Dedifferentiated amniotic fluid mesenchymal stem cell (primary cell): ENCODE measurements at regions not wholly inside any gene's neighbourhood (a gene's known extent, or its start where the extent isn't known, plus 50 kb on each side); places are given as distances from the start of the nearest gene placed in this dataset.

Source experiments
- DNase-seq: peaks from one replicate; pipeline ENCODE4 v3.0.0-alpha.2; 2016; ENCODE audit errors: extremely low spot score

GRCh38 chr4:73929278-73929677, 52.5 kb downstream of the PF4 start:
- no peak for DNase-seq

GRCh38 chr4:73923631-73923937, 54.4 kb downstream of the CXCL1 start:
- no peak for DNase-seq

GRCh38 chr4:73922766-73923630, 53.8 kb downstream of the CXCL1 start:
- DNase-seq: peak; percentile 43

- no peak for DNase-seq
Observed at GRCh38 chr4:73922317-73922716, 53.1 kb downstream of the CXCL1 start.
